GM18502 (cell line): ENCODE measurements at regions not wholly inside any gene's neighbourhood (a gene's known extent, or its start where the extent isn't known, plus 50 kb on each side); places are given as distances from the start of the nearest gene placed in this dataset.

Experiments used
- ATAC-seq: cut with Tn5 transposase; IDR thresholded peaks from one replicate; pipeline ENCODE4 v1.9.1; 2021; ENCODE audit warnings: mild to moderate bottlenecking; ENCODE audit not compliant: unreplicated experiment, poor library complexity

DNA sequence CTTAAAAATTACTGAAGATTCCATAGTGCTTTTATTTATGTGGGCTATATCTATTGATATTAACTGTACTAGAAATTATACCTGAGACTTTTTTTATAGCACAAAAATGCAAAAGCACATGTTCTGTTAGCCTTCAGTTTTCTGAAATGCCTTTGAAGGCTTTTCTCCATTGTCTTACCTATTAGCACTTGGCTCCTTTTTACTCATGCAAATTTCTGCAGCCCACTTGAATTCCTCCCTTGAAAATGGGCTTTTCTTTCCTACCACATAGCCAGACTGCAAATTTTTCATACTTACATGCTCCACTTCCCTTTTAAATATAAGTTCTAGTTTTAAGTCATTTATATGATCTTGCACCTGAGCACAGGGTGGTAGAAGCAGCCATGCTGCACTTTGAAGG lies 453.0 kb upstream of the TRIB2 start:
- no peak for ATAC-seq

DNA sequence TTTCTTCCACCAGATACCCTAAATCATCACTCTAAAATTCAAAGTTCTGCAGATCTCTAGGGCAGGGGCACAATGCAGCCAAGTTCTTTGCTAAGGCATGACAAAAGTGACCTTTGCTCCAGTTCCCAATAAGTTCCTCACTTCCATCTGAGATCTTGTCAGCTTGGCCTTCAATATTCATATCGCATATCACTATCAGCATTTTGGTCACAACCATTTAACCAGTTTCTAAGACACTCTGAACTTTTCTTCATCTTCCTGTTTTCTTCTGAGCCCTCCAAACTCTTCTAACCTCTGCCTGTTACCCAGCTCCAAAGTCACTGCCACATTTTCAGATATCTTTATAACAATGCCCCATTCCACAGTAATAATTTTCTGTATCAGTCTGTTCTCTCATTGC lies 452.6 kb upstream of the TRIB2 start:
- ATAC-seq, result no peak

- no peak for ATAC-seq
Observed at GRCh38 chr2:12265646-12266045, 451.1 kb upstream of the TRIB2 start.

- no peak for ATAC-seq
Observed at GRCh38 chr2:12267042-12267441, 449.7 kb upstream of the TRIB2 start.

GRCh38 chr2:12269041-12269972 lies 447.4 kb upstream of the TRIB2 start:
- no peak for ATAC-seq

- peak; percentile 84 for ATAC-seq
Observed at GRCh38 chr2:12270876-12271588, 445.7 kb upstream of the TRIB2 start.

GRCh38 chr2:12271589-12271984 lies 445.1 kb upstream of the TRIB2 start:
- ATAC-seq, result peak; percentile 67

- no peak for ATAC-seq
Observed at GRCh38 chr2:12273111-12273510, 443.6 kb upstream of the TRIB2 start.

DNA sequence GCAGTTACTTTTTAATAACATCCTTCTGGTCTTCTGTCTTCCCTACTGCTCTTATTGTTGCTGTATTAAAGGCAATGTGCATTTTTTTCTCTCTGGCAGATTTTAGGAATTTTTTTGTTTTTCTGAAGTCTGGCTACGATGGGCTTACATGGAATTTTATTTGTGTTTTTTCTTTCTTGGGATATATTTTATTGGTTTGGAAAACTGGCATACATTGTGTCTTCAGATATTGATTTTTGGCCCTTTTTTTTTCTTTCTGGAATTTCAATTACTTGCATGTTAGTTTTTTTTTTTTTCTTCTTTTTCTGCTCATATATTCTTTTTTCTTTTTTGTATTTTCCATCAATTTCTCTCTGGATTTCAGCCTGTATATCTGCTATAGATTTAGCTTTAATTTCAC lies 442.1 kb upstream of the TRIB2 start:
- ATAC-seq, result no peak

GRCh38 chr2:12277241-12278034 lies 439.3 kb upstream of the TRIB2 start:
- ATAC-seq, result no peak

DNA sequence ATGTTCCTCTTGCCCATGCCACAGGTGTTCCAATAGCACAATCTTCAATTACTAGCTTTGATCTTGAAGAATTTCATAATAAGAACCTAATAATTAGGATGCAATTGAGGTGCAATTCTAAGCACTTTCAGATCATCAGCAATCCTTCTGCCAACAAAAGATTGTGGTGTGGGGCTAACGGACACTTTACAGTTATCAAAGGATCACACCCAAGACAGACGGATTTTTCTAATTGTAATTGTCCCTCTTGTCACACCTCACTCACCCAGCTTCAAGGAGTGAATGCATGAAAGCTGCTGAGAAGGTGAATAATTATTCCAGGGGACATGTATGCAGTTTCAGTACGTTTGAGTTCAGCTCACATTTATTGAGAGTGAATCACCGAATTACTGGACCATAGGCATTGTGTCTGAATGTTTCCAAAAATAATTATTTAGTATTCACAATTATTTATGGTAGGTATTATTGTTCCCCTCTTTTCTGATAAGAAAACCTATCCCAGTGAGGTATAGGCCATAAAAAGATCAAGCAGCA lies 438.5 kb upstream of the TRIB2 start:
- no peak for ATAC-seq

DNA sequence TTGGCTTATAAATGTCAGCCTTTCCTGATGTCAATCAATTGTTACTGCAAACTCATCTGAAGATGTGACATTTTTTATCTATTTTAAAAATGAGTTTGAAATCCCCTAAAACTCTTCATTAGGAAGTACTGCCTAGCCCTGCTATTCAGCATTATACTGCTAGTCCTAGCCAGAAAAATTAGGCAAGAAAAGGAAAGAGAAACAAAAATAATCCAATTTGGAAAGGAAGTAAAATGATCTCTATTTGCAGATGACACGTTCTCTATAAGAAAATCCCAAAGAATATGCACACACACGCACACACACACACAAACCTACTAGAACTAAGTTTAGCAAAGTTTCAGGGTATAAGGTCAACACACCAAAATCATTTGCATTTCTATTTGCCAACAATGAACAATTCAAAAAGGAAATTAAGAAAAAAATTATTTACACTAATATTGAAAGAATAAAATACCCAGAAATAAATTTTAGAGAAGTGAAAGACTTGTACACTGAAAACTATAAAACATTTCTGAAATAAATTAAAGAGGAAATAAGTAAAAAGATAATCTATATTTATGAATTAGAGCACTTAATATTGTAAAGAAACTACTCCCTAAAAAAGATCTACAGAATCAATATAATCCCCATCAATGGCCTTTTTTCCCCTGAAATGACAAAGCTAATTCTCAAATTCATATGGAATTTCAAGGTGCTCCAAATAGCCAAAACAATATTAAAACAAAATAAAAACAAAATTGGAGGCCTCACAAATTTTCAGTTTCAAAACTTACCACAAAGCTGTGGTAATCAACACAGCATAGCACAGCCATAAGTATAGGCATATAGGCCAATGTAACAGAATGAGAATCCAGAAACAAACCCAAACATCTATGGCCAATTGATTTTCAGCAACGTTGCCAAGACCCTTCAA lies 433.7 kb upstream of the TRIB2 start:
- peak; percentile 87 for ATAC-seq

- no peak for ATAC-seq
Observed at GRCh38 chr2:12284037-12284436, 432.7 kb upstream of the TRIB2 start.

- ATAC-seq, result no peak
Observed at GRCh38 chr2:12284487-12284886, 432.2 kb upstream of the TRIB2 start.

GRCh38 chr2:12286347-12286746 lies 430.4 kb upstream of the TRIB2 start:
- no peak for ATAC-seq

- no peak for ATAC-seq
Observed at GRCh38 chr2:12287220-12287751, 429.4 kb upstream of the TRIB2 start.

DNA sequence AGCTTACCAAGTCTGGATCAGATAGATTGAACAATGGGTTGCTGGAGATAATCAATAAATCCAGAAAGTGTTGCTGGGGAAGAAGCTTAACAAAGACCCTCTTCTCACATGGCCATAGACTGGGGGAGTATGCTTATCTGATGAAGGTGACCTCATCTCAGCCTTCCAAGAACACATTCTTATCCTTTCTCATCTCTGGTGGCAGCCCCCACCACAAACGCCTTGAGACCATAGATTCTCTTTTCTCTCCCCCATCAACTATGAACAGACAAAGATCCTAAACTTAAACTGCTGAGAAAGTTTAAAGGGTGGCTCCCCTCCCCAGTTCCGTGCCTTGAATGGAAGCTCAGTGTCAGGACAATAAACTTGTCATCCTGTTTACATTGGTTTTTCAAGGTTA lies 428.7 kb upstream of the TRIB2 start:
- ATAC-seq, result no peak

DNA sequence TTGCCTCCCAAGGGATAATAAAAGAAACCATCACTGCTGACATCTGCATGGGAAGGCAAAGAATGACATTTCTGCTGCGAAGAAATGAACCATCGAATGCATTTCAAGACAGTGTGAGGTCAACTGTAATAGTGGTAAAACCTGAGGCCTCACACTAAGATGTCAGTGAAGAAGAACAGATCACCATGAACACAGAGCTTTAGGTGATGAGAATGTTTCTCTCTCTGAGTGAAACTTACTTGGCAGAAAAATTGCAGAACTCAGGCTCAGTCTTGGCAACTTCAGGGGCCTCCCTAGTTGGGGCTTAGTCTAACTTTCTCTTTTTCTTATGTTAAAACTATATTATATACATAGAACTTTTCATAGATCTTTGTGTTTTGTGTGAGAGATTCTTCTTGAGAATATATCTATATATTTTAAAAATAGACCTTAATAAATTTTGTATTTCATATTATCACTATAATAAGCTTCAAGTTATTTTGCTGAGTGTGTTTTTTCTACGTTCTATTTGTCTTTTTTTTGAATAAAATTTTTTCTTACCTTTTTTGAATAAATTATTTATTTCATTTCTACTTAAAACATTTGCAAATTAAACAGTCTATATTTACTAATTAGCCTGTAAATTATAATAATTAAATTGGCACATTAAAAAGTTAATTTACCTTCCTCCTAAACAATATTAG lies 427.5 kb upstream of the TRIB2 start:
- no peak for ATAC-seq

DNA sequence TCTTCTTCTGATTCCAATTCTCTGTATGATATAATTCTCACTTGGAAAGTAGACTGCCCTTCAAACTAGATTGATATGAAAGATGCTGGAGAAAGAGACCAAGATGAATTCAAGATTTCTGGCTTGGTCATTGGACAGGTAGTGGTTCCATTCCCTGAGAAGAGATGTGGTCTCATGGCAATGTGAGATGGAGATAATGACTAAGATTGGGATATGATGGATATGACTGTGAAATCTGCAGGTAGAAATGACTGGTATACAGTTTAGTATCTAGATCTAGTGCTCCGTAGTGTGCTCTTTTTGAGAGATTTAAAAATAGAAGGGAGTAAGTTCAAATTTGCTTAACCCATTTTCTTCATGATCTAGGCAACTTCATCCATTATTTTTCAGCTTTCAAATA lies 425.4 kb upstream of the TRIB2 start:
- no peak for ATAC-seq
